Left ventricle myocardium inferior (tissue), 1 donor: ENCODE measurements at regions not wholly inside any gene's neighbourhood (a gene's known extent, or its start where the extent isn't known, plus 50 kb on each side); places are given as distances from the start of the nearest gene placed in this dataset.

Experiments used
- DNase-seq: peaks from one replicate; pipeline ENCODE4 v3.0.0-alpha.2; 2020
- H3K27ac ChIP-seq: fragments of 200-600 bp; replicated peaks from 2 replicates; pipeline ENCODE4 v1.8.0; 2021
- H3K27me3 ChIP-seq: fragments of 200-600 bp; 2 replicates; pipeline ENCODE4 v1.8.0; 2021; ENCODE audit warnings: low read depth
- H3K36me3 ChIP-seq: fragments of 200-600 bp; 2 replicates; pipeline ENCODE4 v1.8.0; 2021
- H3K4me1 ChIP-seq: fragments of 200-600 bp; 2 replicates; pipeline ENCODE4 v1.8.0; 2021
- H3K4me3 ChIP-seq: fragments of 200-600 bp; 2 replicates; pipeline ENCODE4 v1.8.0; 2021; ENCODE audit warnings: mild to moderate bottlenecking, moderate library complexity
- H3K9me3 ChIP-seq: fragments of 200-600 bp; replicated peaks from 2 replicates; pipeline ENCODE4 v1.8.0; 2021
- intact Hi-C: fragments of 100-400 bp; cut with micrococcal nuclease; formaldehyde crosslinking; loops from one replicate; pipeline ENCODE4 v1.11.0; 2022
- TF ChIP-seq, protein P1 (sequence below): fragments of 200-600 bp; IDR thresholded peaks from 2 replicates; pipeline ENCODE4 v1.8.0; 2021; ENCODE audit warnings: antibody characterized with exemption, mild to moderate bottlenecking, borderline replicate concordance
- donor health status: DM: no; HTN: yes; CAD: no; lungs with severe emphysema.

- no peak for DNase-seq
- no peaks in the 10 kb centered on the region for H3K36me3 ChIP-seq
- TF ChIP-seq, protein P1, sequence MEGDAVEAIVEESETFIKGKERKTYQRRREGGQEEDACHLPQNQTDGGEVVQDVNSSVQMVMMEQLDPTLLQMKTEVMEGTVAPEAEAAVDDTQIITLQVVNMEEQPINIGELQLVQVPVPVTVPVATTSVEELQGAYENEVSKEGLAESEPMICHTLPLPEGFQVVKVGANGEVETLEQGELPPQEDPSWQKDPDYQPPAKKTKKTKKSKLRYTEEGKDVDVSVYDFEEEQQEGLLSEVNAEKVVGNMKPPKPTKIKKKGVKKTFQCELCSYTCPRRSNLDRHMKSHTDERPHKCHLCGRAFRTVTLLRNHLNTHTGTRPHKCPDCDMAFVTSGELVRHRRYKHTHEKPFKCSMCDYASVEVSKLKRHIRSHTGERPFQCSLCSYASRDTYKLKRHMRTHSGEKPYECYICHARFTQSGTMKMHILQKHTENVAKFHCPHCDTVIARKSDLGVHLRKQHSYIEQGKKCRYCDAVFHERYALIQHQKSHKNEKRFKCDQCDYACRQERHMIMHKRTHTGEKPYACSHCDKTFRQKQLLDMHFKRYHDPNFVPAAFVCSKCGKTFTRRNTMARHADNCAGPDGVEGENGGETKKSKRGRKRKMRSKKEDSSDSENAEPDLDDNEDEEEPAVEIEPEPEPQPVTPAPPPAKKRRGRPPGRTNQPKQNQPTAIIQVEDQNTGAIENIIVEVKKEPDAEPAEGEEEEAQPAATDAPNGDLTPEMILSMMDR = no peak
- no peak overlapping the region for H3K27ac ChIP-seq
- H3K4me3 ChIP-seq = no peak overlapping the region
- peaks cover 4% of the 10 kb centered on the region for H3K4me1 ChIP-seq
- no peaks in the 10 kb centered on the region for H3K27me3 ChIP-seq
- no peaks in the 10 kb centered on the region for H3K9me3 ChIP-seq
- intact Hi-C loops = no loop called here
These were observed 132.4 kb upstream of the MAN1A1 start for GRCh38 chr6:119481976-119482375.

GRCh38 chr6:119480961-119481497 is 131.5 kb upstream of the MAN1A1 start:
- intact Hi-C loops = no loop called here
- Histone ChIP-seq H3K4me3 (no peak overlapping the region), H3K27ac (no peak overlapping the region), H3K4me1 (peaks cover 4% of the 10 kb centered on the region), H3K27me3 (no peaks in the 10 kb centered on the region), H3K36me3 (no peaks in the 10 kb centered on the region), H3K9me3 (no peaks in the 10 kb centered on the region)
- no peak for DNase-seq
- TF ChIP-seq, protein P1 = no peak

DNA sequence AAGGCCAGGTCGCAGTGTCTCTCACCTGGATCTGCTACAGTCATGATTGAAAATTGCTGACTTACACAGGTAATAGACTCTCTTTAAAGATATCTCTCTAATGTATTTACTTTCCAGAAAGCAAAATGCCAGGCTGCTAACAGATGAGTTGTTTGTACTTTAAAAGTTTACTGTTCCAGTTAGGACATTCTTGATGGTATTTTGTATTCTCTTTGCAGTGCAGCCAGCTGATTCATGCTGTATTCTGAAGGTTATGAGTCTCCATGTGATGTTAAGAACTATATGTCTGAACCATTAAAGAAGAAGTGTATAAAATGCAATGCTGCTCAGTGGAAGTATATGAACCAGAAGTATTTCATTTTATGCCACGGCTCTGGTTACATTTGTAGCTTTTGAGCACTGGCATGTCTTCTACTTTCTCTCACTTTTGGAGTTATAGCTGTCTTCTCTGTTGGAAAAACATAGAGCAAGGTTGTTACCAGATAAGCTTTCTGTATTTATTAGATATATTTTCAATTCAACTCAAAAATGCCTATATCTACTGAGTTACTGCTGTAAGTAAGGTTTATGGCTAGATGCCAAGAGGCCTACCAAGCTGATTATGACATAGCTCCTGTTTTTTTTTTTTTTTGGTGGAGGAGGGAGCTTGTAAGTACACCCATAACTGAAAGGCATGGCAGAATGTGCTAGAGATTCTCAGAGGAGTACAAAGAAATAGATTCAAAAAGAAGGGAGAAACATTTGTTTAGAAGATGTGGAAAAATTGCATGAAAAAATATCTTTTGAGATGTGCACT is 130.5 kb upstream of the MAN1A1 start:
- DNase-seq = no peak
- TF ChIP-seq, protein P1 = no peak
- no peaks in the 10 kb centered on the region for H3K36me3 ChIP-seq
- no peak overlapping the region for H3K27ac ChIP-seq
- intact Hi-C loops = no loop called here
- no peaks in the 10 kb centered on the region for H3K27me3 ChIP-seq
- no peaks in the 10 kb centered on the region for H3K9me3 ChIP-seq
- peaks cover 4% of the 10 kb centered on the region for H3K4me1 ChIP-seq
- H3K4me3 ChIP-seq = no peak overlapping the region

DNA sequence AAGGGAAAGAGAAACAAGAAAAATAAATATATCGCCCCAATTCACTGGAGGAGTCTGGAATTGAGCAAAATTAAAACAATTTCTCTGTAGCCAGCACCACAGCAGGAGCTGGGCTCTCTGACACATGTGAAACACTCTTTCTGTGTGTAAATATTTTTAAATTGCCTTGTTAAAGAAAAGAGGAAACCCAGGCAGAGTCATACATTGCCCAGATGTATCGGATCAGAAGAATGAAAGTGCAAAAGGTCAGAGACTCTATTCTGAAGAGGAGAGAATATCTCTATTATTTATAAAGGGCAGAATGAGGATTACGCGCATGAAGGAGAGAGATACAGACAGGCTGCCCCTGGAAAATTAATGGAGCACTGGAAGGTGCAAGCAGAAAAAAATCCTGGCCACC is 127.0 kb upstream of the MAN1A1 start:
- H3K4me1 ChIP-seq = no peaks in the 10 kb centered on the region

DNA sequence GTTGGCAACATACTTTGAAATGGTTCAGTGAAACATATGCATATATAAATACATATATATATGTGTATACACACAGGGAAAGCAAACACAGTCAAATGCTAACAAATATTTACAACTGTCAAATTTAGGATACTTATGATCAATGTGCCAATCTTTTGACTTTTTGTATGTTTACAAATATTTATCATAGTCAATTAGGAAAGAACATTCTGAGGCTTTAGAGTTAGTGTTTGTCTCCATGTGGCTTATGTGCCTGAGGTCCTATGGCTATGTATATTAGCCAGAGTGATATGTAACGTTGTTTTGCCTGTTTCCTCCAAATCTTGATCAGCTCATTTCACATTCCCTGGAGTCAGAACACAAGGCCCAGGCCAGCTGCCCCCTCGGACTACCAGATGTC is 126.5 kb upstream of the MAN1A1 start:
- no peaks in the 10 kb centered on the region for H3K4me1 ChIP-seq
- peaks cover 11% of the 10 kb centered on the region for H3K9me3 ChIP-seq
- no peak overlapping the region for H3K4me3 ChIP-seq
- DNase-seq = no peak
- no peaks in the 10 kb centered on the region for H3K27me3 ChIP-seq
- no peak overlapping the region for H3K27ac ChIP-seq
- intact Hi-C loops = no loop called here
- H3K36me3 ChIP-seq = no peaks in the 10 kb centered on the region
- TF ChIP-seq, protein P1 = no peak

More for the DNA sequence above, 127.0 kb upstream of the MAN1A1 start:
- Histone ChIP-seq H3K27ac (no peak overlapping the region), H3K27me3 (no peaks in the 10 kb centered on the region), H3K9me3 (peaks cover 11% of the 10 kb centered on the region), H3K36me3 (no peaks in the 10 kb centered on the region), H3K4me3 (no peak overlapping the region)
- intact Hi-C loops = no loop called here
- DNase-seq = no peak
- TF ChIP-seq, protein P1 = no peak
